DMS114 treated with DMSO at 0.1 percent for 48 hours (cell line): ENCODE measurements at regions not wholly inside any gene's neighbourhood (a gene's known extent, or its start where the extent isn't known, plus 50 kb on each side); places are given as distances from the start of the nearest gene placed in this dataset.

ENCODE experiments used
- DNase-seq: peaks from one replicate; lab custom pipeline; 2025; ENCODE audit not compliant: unreplicated experiment; lab: John Stamatoyannopoulos, UW

- DNase-seq: no peak
Measured at GRCh38 chr18:44473394-44474066, 207.2 kb upstream of the SETBP1 start.

GRCh38 chr18:44474067-44474411, 206.6 kb upstream of the SETBP1 start:
- DNase-seq: no peak

GRCh38 chr18:44474591-44474990, 206.1 kb upstream of the SETBP1 start:
- DNase-seq: no peak

GRCh38 chr18:44482761-44483160, 197.9 kb upstream of the SETBP1 start:
- no peak for DNase-seq

- no peak for DNase-seq
Measured at GRCh38 chr18:44495151-44495550, 185.5 kb upstream of the SETBP1 start.

- DNase-seq: no peak
Measured at GRCh38 chr18:44497311-44497710, 183.4 kb upstream of the SETBP1 start.

- no peak for DNase-seq
Measured at GRCh38 chr18:44497757-44498490, 182.8 kb upstream of the SETBP1 start.

GRCh38 chr18:44500808-44501610, 179.7 kb upstream of the SETBP1 start:
- no peak for DNase-seq

- DNase-seq: no peak
Measured at GRCh38 chr18:44502221-44502620, 178.5 kb upstream of the SETBP1 start.

GRCh38 chr18:44502790-44503189, 177.9 kb upstream of the SETBP1 start:
- DNase-seq: no peak

- no peak for DNase-seq
Measured at GRCh38 chr18:44503854-44504253, 176.8 kb upstream of the SETBP1 start.

- no peak for DNase-seq
Measured at GRCh38 chr18:44507729-44508325, 172.9 kb upstream of the SETBP1 start.

GRCh38 chr18:44508474-44508873, 172.2 kb upstream of the SETBP1 start:
- DNase-seq: no peak

- DNase-seq: no peak
Measured at GRCh38 chr18:44509048-44509447, 171.6 kb upstream of the SETBP1 start.

GRCh38 chr18:44510390-44510789, 170.3 kb upstream of the SETBP1 start:
- DNase-seq: no peak

GRCh38 chr18:44513233-44513632, 167.5 kb upstream of the SETBP1 start:
- no peak for DNase-seq

GRCh38 chr18:44514106-44514505, 166.6 kb upstream of the SETBP1 start:
- no peak for DNase-seq

GRCh38 chr18:44514766-44515165, 165.9 kb upstream of the SETBP1 start:
- DNase-seq: no peak

GRCh38 chr18:44516450-44516849, 164.2 kb upstream of the SETBP1 start:
- DNase-seq: no peak

- DNase-seq: no peak
Measured at GRCh38 chr18:44517136-44517535, 163.6 kb upstream of the SETBP1 start.

GRCh38 chr18:44518091-44518615, 162.5 kb upstream of the SETBP1 start:
- no peak for DNase-seq
